Kasumi-1 (cell line): ENCODE measurements at regions not wholly inside any gene's neighbourhood (a gene's known extent, or its start where the extent isn't known, plus 50 kb on each side); places are given as distances from the start of the nearest gene placed in this dataset.
"Not testable (repeated sequence)": the region's sequence is repeated elsewhere in the genome, so short reads cannot be mapped to it uniquely, and the experiment has no call there.

Experiments
- DNase-seq, 2 experiments: peaks; one replicate each; lab custom pipeline; 2025; lab: John Stamatoyannopoulos, UW

DNA sequence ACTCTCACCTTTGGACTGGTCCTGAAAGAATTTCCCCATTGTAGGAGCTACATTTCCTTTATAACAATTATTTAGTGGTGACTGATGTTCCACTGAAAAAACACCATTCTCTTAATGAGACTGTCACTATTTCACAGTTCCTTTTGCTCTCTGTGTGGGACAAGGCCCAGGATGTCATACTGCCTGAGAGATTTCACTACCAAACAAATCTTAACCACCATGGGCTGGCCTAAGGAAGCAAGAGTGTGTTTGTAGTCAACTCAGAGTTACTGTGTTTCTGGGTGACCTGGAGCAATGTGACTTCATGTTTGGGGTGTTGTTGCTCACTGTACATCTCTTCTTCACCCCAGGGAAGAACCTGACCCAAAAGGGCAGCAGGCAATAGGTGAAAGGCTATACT is 50.1 kb upstream of the ZNF608 start:
- no peak for DNase-seq

DNA sequence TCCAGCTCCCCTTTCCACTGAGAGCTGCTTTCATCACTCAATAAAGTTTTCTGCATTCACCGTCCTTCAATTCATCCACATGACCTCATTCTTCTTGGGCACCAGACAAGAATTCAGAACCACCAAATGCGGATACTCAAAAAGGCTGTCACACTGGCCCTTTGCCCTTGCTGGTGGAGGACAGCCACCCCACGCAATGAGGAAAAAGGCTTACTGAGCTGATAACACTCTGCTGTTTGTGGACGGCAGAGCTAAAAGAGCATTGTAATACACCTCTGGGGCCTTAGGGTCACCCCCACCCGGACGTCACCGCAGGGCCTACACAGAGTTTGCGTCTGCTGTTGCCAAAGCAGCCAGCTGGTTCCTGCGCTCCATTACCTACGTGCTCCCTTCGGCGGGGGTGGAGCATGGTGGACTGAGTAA is 51.2 kb upstream of the ZNF608 start:
- DNase-seq: no peak

DNA sequence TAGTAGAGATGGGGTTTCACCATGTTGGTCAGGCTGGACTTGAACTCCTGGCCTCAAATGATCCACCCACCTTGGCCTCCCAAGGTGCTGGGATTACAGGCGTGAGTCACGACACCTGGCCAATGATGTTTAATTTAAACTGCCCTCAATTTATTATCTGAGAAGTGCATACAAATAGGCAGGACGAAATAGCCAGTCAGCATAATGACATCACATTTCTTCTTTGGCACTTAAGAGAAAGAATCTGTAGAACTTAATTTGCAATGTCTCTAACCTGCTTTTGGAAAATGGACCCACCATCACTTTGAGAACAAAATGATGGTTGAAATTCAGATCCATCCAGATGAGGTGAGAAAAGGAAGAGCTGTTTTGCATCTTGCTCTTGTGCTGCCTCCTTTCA is 52.5 kb upstream of the ZNF608 start:
- no peak for DNase-seq

GRCh38 chr5:124801551-124801950 is 55.1 kb upstream of the ZNF608 start:
- DNase-seq: no peak

DNA sequence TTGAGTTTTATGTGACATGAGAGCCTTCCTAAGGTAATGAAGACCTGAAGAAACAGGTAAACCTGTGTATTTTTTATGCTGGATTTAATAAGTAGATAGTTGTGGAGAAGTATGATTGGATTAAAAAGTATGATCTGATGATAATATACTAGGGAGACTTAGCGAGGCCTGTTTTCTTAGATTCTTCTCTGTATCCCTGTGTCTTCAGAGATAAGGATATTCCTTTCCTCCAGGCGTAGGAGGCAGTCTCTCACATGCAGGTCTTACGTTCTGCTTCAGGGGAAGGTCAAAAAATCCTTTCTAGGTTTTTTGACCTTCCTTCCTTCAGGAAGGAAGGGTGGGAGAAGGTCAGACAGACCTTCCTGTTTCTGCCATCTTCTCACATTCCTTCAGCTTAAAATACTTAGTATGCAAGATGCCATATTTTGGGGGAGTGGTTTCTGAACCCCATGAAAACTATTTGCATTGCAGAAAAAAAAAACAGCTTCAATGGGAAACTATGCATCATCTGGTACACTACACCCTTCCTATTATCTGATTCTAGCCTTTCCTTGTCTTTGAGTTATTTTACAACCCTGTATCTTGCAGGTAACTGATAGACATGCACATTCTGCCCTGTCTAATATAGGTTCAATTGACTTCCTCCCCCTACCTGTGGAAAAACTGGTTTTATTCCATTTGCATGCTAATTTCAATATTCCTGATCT is 57.3 kb upstream of the ZNF608 start:
- DNase-seq: no peak

GRCh38 chr5:124806026-124806372 is 59.6 kb upstream of the ZNF608 start:
- DNase-seq: no peak

- no peak for DNase-seq
These were observed 60.1 kb upstream of the ZNF608 start for GRCh38 chr5:124806373-124807077.

GRCh38 chr5:124808842-124809268 is 62.4 kb upstream of the ZNF608 start:
- DNase-seq: no peak

DNA sequence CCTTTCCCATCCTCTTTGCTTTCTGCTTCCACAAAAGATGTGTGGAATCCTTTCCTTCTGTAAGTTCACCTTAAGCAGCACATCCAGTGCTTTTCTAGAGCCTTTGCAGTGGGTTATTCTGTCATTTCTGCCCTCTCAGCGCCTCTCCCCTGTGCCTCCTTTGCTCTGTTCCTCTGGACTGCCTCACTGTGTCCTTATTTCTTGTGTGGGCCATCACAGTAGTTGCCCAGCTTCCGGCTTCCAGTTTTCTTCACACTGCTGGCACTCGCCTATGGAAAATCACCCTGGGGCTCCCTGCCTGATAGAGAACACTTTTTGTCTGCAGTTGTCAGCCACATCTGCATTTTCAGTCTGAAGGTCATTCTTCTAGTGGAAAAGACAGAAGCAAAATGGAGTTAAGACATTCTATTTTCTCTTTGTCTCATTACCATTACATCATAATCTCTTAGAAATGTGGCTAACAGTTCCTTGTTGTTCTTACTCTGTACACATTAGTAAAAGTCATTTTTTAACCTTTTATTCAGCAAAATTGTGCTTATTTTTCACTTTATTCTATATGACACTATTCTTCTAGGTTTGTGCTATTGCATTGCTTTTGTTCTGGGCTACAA is 64.1 kb upstream of the ZNF608 start:
- DNase-seq: no peak

- DNase-seq: no peak
These were observed 66.4 kb upstream of the ZNF608 start for GRCh38 chr5:124812771-124813358.

DNA sequence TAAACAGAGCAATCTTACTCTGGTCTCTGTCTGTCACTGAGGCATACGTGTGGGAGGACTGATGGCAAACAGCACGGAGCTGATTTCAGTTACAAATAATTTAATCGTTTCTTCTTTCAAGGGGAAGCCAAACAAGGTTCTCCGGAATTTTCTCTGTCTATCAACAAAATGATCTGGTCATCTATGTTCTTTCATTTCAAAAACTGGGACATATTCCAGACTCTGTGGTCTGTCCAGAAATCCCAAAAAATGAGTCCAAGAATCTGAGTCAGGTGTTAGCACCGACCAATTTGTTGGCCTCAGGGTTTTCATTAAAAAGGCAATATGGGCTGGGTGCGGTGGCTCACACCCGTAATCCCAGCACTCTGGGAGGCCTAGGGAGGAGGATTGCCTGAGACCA is 69.9 kb upstream of the ZNF608 start:
- no peak for DNase-seq

- no peak for DNase-seq
These were observed 72.8 kb upstream of the ZNF608 start for GRCh38 chr5:124819201-124819600.

GRCh38 chr5:124822647-124823046 is 76.2 kb upstream of the ZNF608 start:
- no peak for DNase-seq

- DNase-seq: no peak
These were observed 76.9 kb upstream of the ZNF608 start for GRCh38 chr5:124823380-124823779.

- DNase-seq: no peak
These were observed 78.3 kb upstream of the ZNF608 start for GRCh38 chr5:124824637-124825158.

- no peak for DNase-seq
These were observed 79.0 kb upstream of the ZNF608 start for GRCh38 chr5:124825250-124825982.

DNA sequence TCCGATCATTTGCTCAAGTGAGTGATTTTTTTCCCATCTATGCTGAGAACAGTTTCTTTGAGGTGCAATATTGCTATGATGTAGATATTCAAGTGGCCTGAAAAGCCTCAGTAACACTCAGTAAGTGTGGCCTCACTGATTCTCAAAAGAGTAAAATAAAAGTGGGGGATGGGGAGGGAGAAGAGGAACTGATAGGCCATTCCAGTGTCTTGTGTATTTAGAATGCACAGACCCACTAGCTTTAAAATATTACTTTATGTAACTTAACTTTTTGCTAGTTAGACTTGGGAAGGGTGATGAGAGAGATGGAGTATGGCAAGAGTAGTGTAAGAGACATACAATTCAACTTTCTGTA is 79.5 kb upstream of the ZNF608 start:
- DNase-seq: no peak

DNA sequence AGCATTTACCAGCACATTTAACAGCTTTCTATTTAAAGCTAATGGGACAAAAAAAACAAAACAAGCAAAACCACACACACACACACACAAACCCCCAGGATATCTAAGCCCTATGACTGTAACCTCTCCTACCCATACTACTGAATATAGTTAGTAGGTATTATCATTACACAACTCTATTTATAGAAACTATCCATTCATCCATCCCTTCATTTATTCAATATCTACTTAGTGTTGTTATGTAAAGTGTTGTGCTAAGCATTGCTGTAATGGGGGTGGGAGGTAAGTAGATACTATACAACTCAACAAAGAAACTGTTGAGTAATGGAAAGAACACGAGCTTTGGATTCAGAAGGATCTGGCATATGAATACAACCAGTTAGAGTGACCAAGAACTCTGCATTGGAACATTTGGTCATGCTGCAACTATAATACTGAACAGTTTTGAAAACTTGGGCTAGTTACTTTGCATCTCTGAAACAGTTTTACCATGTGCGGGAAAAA is 82.3 kb upstream of the ZNF608 start:
- DNase-seq: no peak

DNA sequence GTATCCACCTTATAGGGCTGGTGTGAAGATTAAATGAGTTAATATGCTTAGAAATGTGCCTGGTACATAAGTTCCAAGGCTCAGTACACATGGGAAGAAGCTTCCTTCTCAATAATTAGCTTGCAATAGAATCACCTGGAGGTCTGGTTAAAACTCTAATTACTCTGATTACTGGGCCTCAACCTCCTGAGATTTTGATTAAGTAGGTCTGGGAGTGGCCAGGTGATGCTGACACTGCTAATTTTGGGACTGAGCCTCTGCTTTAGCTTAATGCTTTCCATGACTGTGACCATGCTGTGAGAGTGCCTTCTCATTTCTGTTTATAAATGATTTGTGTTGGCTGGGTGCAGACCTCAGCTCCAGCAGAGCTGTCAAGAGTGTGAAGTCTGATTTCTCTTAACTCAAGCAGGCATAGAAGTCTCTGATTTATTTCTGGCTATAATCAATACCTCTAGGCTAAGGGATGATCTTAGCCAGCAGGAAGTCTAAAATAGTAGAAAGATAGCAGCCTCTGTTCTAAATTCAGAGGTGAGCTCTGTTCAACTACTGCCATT is 85.3 kb upstream of the ZNF608 start:
- DNase-seq: no peak

DNA sequence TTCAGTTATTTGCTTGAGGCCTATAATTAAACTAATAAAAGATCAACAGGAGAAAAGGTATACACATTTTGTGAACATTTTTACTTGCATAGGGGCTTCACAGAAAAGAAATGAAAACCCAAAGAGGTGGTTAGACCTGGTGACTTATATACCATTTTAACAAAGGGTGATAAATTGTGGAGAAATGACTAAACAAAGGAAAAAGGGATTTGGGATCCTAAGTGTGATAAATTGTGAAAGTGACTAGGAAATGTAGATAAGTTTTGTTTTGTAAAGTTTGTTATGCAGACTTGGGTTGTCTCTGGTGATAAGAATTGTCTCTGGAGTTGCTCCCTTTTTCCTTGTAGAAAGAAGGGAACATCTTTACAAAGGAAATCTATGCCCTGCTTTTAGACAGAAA is 86.1 kb upstream of the ZNF608 start:
- DNase-seq: no peak

GRCh38 chr5:124836314-124836713 is 89.9 kb upstream of the ZNF608 start:
- not testable (repeated sequence) for DNase-seq
